AG04450 (cell line): ENCODE measurements at regions not wholly inside any gene's neighbourhood (a gene's known extent, or its start where the extent isn't known, plus 50 kb on each side); places are given as distances from the start of the nearest gene placed in this dataset.

ENCODE experiments used
- CTCF ChIA-PET: fragments of 300-600, 350-600 bp; formaldehyde crosslinking; extraction: SDS; loops from one replicate; lab custom pipeline; 2022; ENCODE audit warnings: antibody characterized with exemption, inconsistent platforms; lab: Charles Lee
- POLR2A ChIA-PET: fragments of 350-600 bp; formaldehyde crosslinking; extraction: SDS; loops from one replicate; lab custom pipeline; 2021; ENCODE audit warnings: antibody characterized with exemption, inconsistent platforms; lab: Yijun Ruan, JAX
- DNase-seq: peaks from one replicate; pipeline ENCODE4 v3.0.0-alpha.2; 2011; ENCODE audit warnings: low read depth, low spot score
- H3K27ac ChIP-seq: one replicate; pipeline ENCODE4 v1.5.1; 2012; ENCODE audit warnings: low read depth, low read length, control low read depth
- H3K27me3 ChIP-seq: one replicate; pipeline ENCODE4 v1.6.0; 2012; ENCODE audit warnings: low read length; ENCODE audit not compliant: control insufficient read depth, insufficient read depth
- H3K4me3 ChIP-seq: 2 replicates; pipeline ENCODE4 v1.5.1; 2011; ENCODE audit warnings: mild to moderate bottlenecking, low read depth, low read length, control low read depth
- H3K9me3 ChIP-seq: 2 replicates; pipeline ENCODE4 v1.5.1; 2012; ENCODE audit warnings: low read length; ENCODE audit not compliant: control insufficient read depth, insufficient read depth
- CTCF ChIP-seq: IDR thresholded peaks from 2 replicates; pipeline ENCODE4 v1.5.1; 2011; ENCODE audit warnings: low read depth, low read length, control low read depth, inconsistent platforms

GRCh38 chr2:146467425-146467824 is 1377.4 kb upstream of the ACVR2A start:
- ChIA-PET CTCF (no interaction called here), POLR2A (no interaction called here)
- no peak overlapping the region for H3K4me3 ChIP-seq
- H3K27ac ChIP-seq: no peak overlapping the region
- DNase-seq: no peak
- H3K27me3 ChIP-seq: no peaks in the 10 kb centered on the region
- no peaks in the 10 kb centered on the region for H3K9me3 ChIP-seq
- TF ChIP-seq CTCF: no peak

GRCh38 chr2:146465460-146465859 is 1379.4 kb upstream of the ACVR2A start:
- TF ChIP-seq CTCF: no peak
- Histone ChIP-seq H3K27ac (no peak overlapping the region), H3K27me3 (no peaks in the 10 kb centered on the region), H3K4me3 (no peak overlapping the region), H3K9me3 (no peaks in the 10 kb centered on the region)
- DNase-seq: no peak
- ChIA-PET CTCF (no interaction called here), POLR2A (no interaction called here)

- peaks cover 7% of the 10 kb centered on the region for H3K9me3 ChIP-seq
- no peak for TF ChIP-seq CTCF
- ChIA-PET POLR2A (no interaction called here), CTCF (no interaction called here)
- no peak overlapping the region for H3K27ac ChIP-seq
- no peak for DNase-seq
- no peak overlapping the region for H3K4me3 ChIP-seq
- no peaks in the 10 kb centered on the region for H3K27me3 ChIP-seq
Observed at GRCh38 chr2:146461068-146461467, 1383.8 kb upstream of the ACVR2A start.

- Histone ChIP-seq H3K27ac (no peak overlapping the region), H3K9me3 (peaks cover 7% of the 10 kb centered on the region), H3K27me3 (no peaks in the 10 kb centered on the region), H3K4me3 (no peak overlapping the region)
- TF ChIP-seq CTCF: no peak
- no peak for DNase-seq
- POLR2A ChIA-PET: no interaction called here
- CTCF ChIA-PET: no interaction called here
Observed at GRCh38 chr2:146458585-146458984, 1386.2 kb upstream of the ACVR2A start.

- Histone ChIP-seq H3K9me3 (peaks cover 7% of the 10 kb centered on the region), H3K27me3 (no peaks in the 10 kb centered on the region), H3K4me3 (no peak overlapping the region), H3K27ac (no peak overlapping the region)
- ChIA-PET CTCF (no interaction called here), POLR2A (no interaction called here)
- no peak for DNase-seq
- TF ChIP-seq CTCF: no peak
Observed at GRCh38 chr2:146457221-146457620, 1387.6 kb upstream of the ACVR2A start.
